Stimulated activated CD4-positive, alpha-beta T cell treated with anti-CD3 and anti-CD28 coated beads, Interleukin-15, amount 100 ng/mL, for 1 hour (primary cell): ENCODE measurements at regions not wholly inside any gene's neighbourhood (a gene's known extent, or its start where the extent isn't known, plus 50 kb on each side); places are given as distances from the start of the nearest gene placed in this dataset.
"Not testable (repeated sequence)": the region's sequence is repeated elsewhere in the genome, so short reads cannot be mapped to it uniquely, and the experiment has no call there.

Source experiments
- DNase-seq, 2 donors: peaks; one replicate each; pipeline ENCODE4 v3.0.0-alpha.2; 2020; ENCODE audit warnings: low read depth in 1 of 2, low spot score in 1 of 2

- no peak for DNase-seq
Observed at GRCh38 chr6:72530750-72531149, 91.1 kb upstream of the KCNQ5 start.

- DNase-seq = no peak
Observed at GRCh38 chr6:72533606-72534005, 88.3 kb upstream of the KCNQ5 start.

GRCh38 chr6:72534236-72534635 lies 87.6 kb upstream of the KCNQ5 start:
- no peak for DNase-seq

GRCh38 chr6:72535124-72535523 lies 86.7 kb upstream of the KCNQ5 start:
- no peak for DNase-seq

- no peak for DNase-seq
Observed at GRCh38 chr6:72547020-72547419, 74.8 kb upstream of the KCNQ5 start.

- no peak for DNase-seq
Observed at GRCh38 chr6:72551470-72551869, 70.4 kb upstream of the KCNQ5 start.

GRCh38 chr6:72552938-72553337 lies 68.9 kb upstream of the KCNQ5 start:
- no peak for DNase-seq

GRCh38 chr6:72553531-72554511 lies 68.0 kb upstream of the KCNQ5 start:
- no peak for DNase-seq

- no peak for DNase-seq
Observed at GRCh38 chr6:72554761-72555221, 67.1 kb upstream of the KCNQ5 start.

- no peak for DNase-seq
Observed at GRCh38 chr6:72559067-72559466, 62.8 kb upstream of the KCNQ5 start.

- DNase-seq = no peak
Observed at GRCh38 chr6:72559555-72559954, 62.3 kb upstream of the KCNQ5 start.

GRCh38 chr6:72560721-72561593 lies 60.9 kb upstream of the KCNQ5 start:
- DNase-seq = no peak

- DNase-seq = no peak
Observed at GRCh38 chr6:72561629-72562028, 60.2 kb upstream of the KCNQ5 start.

- DNase-seq = no peak
Observed at GRCh38 chr6:72564231-72564630, 57.6 kb upstream of the KCNQ5 start.

GRCh38 chr6:72571993-72572392 lies 49.9 kb upstream of the KCNQ5 start:
- DNase-seq = not testable (repeated sequence)
